K562 (cell line): ENCODE measurements at regions not wholly inside any gene's neighbourhood (a gene's known extent, or its start where the extent isn't known, plus 50 kb on each side); places are given as distances from the start of the nearest gene placed in this dataset.

Experiments
- ATAC-seq: fragments of 200-7000 bp; cut with Tn5 transposase; 3 replicates; pipeline ENCODE4 v1.9.1; 2020; ENCODE audit warnings: moderate library complexity
- BruUV-seq: library from RNA; stranded (reverse); fragments of 400-500 nt; replicated peaks from 2 replicates; lab custom pipeline; 2021; lab: Mats Ljungman, UMichigan
- CTCF ChIA-PET: fragments of 300-600 bp; formaldehyde crosslinking; extraction: SDS; loops from one replicate; lab custom pipeline; 2021; ENCODE audit warnings: low intra/inter-chr PET ratio; lab: Yijun Ruan, JAX
- POLR2A ChIA-PET: fragments of 300-600, 350-650 bp; sonication (Branson Sonifier 250); formaldehyde crosslinking; extraction: SDS; loops from one replicate; lab custom pipeline; 2021; ENCODE audit warnings: antibody characterized with exemption, inconsistent platforms; lab: Yijun Ruan, JAX
- DNase-seq, 4 experiments: peaks; one replicate each; pipeline versions ENCODE4 v3.0.0 to v3.0.0-alpha.2; 2011 to 2018; ENCODE audit warnings: low spot score in 3 of 4, mixed read lengths in 3 of 4; ENCODE audit errors: extremely low read depth in 1 of 4
- FAIRE-seq: peaks from 2 replicates; lab custom pipeline; 2011; peaks lifted over from hg19 to GRCh38; lab: Jason Lieb, UNC
- H2AFZ ChIP-seq: 2 replicates; pipeline ENCODE4 v1.6.0; 2011; ENCODE audit warnings: low read depth, low read length, control low read depth, inconsistent platforms
- H3K27ac ChIP-seq: fragments of 200-600 bp; 3 replicates; pipeline ENCODE4 v1.8.0; 2011; ENCODE audit warnings: low read depth, mild to moderate bottlenecking, control low read depth, inconsistent platforms, low read length, moderate library complexity, mixed read lengths; ENCODE audit errors: extremely low read depth
- H3K27me3 ChIP-seq, 2 experiments: fragments of 300-600 bp in 1 of 2; 2 replicates in 1 of 2; 3 replicates in 1 of 2; pipeline versions ENCODE4 v1.6.0 to v1.8.0; 2011; ENCODE audit warnings: inconsistent platforms in 2 of 2, low read length in 2 of 2, mild to moderate bottlenecking in 1 of 2, mixed read lengths in 1 of 2, moderate library complexity in 1 of 2; ENCODE audit not compliant: control insufficient read depth in 2 of 2, insufficient read depth in 2 of 2
- H3K36me3 ChIP-seq: fragments of 300-600 bp; 3 replicates; pipeline ENCODE4 v1.8.0; 2011; ENCODE audit warnings: mild to moderate bottlenecking, low read length, inconsistent platforms; ENCODE audit not compliant: control insufficient read depth, insufficient read depth
- H3K4me1 ChIP-seq, 2 experiments: fragments of 200-600 bp in 1 of 2; replicated peaks in 1 of 2; 2 replicates in 1 of 2; 3 replicates in 1 of 2; pipeline versions ENCODE4 v1.5.1 to v1.8.0; 2011; ENCODE audit warnings: inconsistent platforms in 2 of 2, low read length in 2 of 2, mild to moderate bottlenecking in 1 of 2, mixed read lengths in 1 of 2, moderate library complexity in 1 of 2; ENCODE audit not compliant: control insufficient read depth in 2 of 2, insufficient read depth in 2 of 2
- H3K4me2 ChIP-seq: 2 replicates; pipeline ENCODE4 v1.6.1; 2011; ENCODE audit warnings: low read length, control low read depth, inconsistent platforms, mixed read lengths; ENCODE audit not compliant: insufficient read depth
- H3K4me3 ChIP-seq: fragments of 200-600 bp; sonication (generic), shearing (Covaris generic); 2 replicates; pipeline ENCODE4 v1.5.1; 2016; ENCODE audit warnings: control low read depth, inconsistent platforms
- H3K79me2 ChIP-seq: fragments of 200-600 bp; 3 replicates; pipeline ENCODE4 v1.8.0; 2011; ENCODE audit warnings: low read length, inconsistent platforms; ENCODE audit not compliant: control insufficient read depth, insufficient read depth
- H3K9ac ChIP-seq, 2 experiments: 2 replicates each; pipeline versions ENCODE4 v1.6.0 to v1.6.1; 2011; ENCODE audit warnings: low read depth in 2 of 2, low read length in 2 of 2, control low read depth in 1 of 2, inconsistent platforms in 1 of 2, mild to moderate bottlenecking in 1 of 2, mixed read lengths in 1 of 2; ENCODE audit not compliant: insufficient read depth in 1 of 2
- H3K9me1 ChIP-seq: one replicate; pipeline ENCODE4 v1.6.0; 2011; ENCODE audit warnings: inconsistent platforms, mild to moderate bottlenecking, low read length, moderate library complexity; ENCODE audit not compliant: control insufficient read depth, insufficient read depth
- H3K9me3 ChIP-seq: replicated peaks from 2 replicates; pipeline ENCODE4 v1.5.1; 2011; ENCODE audit warnings: low read depth, low read length, inconsistent platforms; ENCODE audit not compliant: control insufficient read depth, insufficient read depth
- H4K20me1 ChIP-seq: replicated peaks from 2 replicates; pipeline ENCODE4 v1.6.1; 2011; ENCODE audit warnings: low read length, inconsistent platforms, mixed read lengths; ENCODE audit not compliant: control insufficient read depth, insufficient read depth
- RCOR1 ChIP-seq, 2 experiments: IDR thresholded peaks; 2 replicates each; pipeline ENCODE4 v1.6.1; 2012; ENCODE audit warnings: low read depth in 2 of 2, low read length in 2 of 2, borderline replicate concordance in 1 of 2, improper control_type of control experiment in 1 of 2
- SP2 ChIP-seq: IDR thresholded peaks from 2 replicates; pipeline ENCODE4 v1.6.1; 2011; ENCODE audit warnings: mild to moderate bottlenecking, low read depth, low read length, moderate library complexity; ENCODE audit not compliant: poor library complexity, severe bottlenecking; ENCODE audit errors: extremely low read depth
- THRB ChIP-seq: fragments of 450-650 bp; formaldehyde crosslinking; conservative IDR thresholded peaks from 2 replicates; pipeline ENCODE4 v1.4.0; 2022; ENCODE audit warnings: mild to moderate bottlenecking, missing genetic modification characterization
- TRIM25 ChIP-seq: fragments of 450-650 bp; IDR thresholded peaks from 2 replicates; pipeline ENCODE4 v1.7.0; 2016; ENCODE audit warnings: borderline replicate concordance
- WGBS: fragments of 100-300 bp; shearing (Covaris generic); methylation state at CpG from one replicate; pipeline ENCODE4 v1.1.6; 2016; ENCODE audit warnings: low coverage, mixed read lengths; ENCODE audit not compliant: insufficient coverage; ENCODE audit errors: missing lambda C conversion rate; 5-methylcytosine and 5-hydroxymethylcytosine counted together
- in situ Hi-C: fragments of 300-500 bp; cut with MboI; formaldehyde crosslinking; loops from 4 replicates; pipeline ENCODE4 v1.15.0; 2018; ENCODE audit warnings: inconsistent platforms, mixed read lengths
- intact Hi-C: fragments of 100-400 bp; cut with micrococcal nuclease; formaldehyde crosslinking; loops from 2 replicates; pipeline ENCODE4 v1.14.2; 2022

- CTCF ChIA-PET: no interaction called here
- in situ Hi-C loops (no loop called here), intact Hi-C loops (no loop called here)
- Histone ChIP-seq H3K27ac (no peak overlapping the region), H3K4me2 (no peak overlapping the region), H3K4me1 (no peaks in the 10 kb centered on the region), H3K9ac (no peak overlapping the region), H2AFZ (no peak overlapping the region), H3K79me2 (no peaks in the 10 kb centered on the region), H3K9me3 (no peaks in the 10 kb centered on the region), H3K4me3 (no peak overlapping the region), H3K36me3 (no peaks in the 10 kb centered on the region), H3K9me1 (no peaks in the 10 kb centered on the region), H4K20me1 (no peaks in the 10 kb centered on the region), H3K27me3 (no peaks in the 10 kb centered on the region)
- no peak for TF ChIP-seq TRIM25
- no peak for TF ChIP-seq SP2
- no peak for TF ChIP-seq THRB (CRISPR knock-in tag)
- no peak for TF ChIP-seq RCOR1 (IDR thresholded peaks at IDR 0.05; ENCODE audit: borderline replicate concordance in 1 of 2, low read depth in 2 of 2, low read length in 2 of 2)
- 3% methylated on average over 7 of the region's 7 CpGs for WGBS
- no peak for ATAC-seq
- no peak for FAIRE-seq
- no peak for DNase-seq
- BruUV-seq: no TSS peak
- POLR2A ChIA-PET: no interaction called here
Observed at GRCh38 chr7:46220066-46220630, 299.1 kb upstream of the IGFBP3 start.
